T-helper 2 cell treated with Interferon-gamma antibody and Interleukin-4, amounts not matched to agents 5 μg/mL and 100 μg/mL, for 36 hours (primary cell): ENCODE measurements at regions not wholly inside any gene's neighbourhood (a gene's known extent, or its start where the extent isn't known, plus 50 kb on each side); places are given as distances from the start of the nearest gene placed in this dataset.

Source experiments
- DNase-seq: peaks from one replicate; pipeline ENCODE4 v3.0.0; 2021; ENCODE audit warnings: low spot score
- H3K27ac Mint-ChIP-seq: one replicate; pipeline ENCODE4 v1.8.0; 2021; ENCODE audit warnings: mild to moderate bottlenecking, mixed read lengths
- H3K27me3 Mint-ChIP-seq: one replicate; pipeline ENCODE4 v1.8.0; 2021; ENCODE audit warnings: low read depth, mixed read lengths
- H3K36me3 Mint-ChIP-seq: one replicate; pipeline ENCODE4 v1.8.0; 2021; ENCODE audit warnings: low read depth, mixed read lengths
- H3K4me1 Mint-ChIP-seq: one replicate; pipeline ENCODE4 v1.8.0; 2021; ENCODE audit warnings: low read depth, mixed read lengths
- H3K4me3 Mint-ChIP-seq: one replicate; pipeline ENCODE4 v1.8.0; 2022; ENCODE audit warnings: mild to moderate bottlenecking, moderate library complexity, mixed read lengths
- H3K9me3 Mint-ChIP-seq: one replicate; pipeline ENCODE4 v1.8.0; 2021; ENCODE audit warnings: mixed read lengths

DNA sequence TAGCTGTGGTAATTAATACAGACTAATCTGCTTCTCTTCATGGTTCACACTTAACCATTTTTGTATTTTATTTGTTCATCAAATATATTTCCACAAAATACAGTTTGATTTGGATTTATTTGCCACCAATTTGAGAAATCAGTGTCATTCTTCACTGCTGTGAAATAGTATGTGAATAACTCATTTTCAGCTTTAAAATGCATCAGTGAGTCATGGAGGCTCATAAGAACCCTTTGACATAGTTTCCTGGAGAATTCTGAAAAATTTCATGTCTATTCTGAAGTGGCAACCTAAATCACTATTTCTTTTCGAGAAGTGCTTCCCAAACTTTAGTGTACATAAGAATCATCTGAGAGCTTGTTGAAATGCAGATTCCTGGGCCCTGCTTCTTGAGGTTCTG is 1026.7 kb upstream of the ACVR2A start:
- no peak for DNase-seq
- H3K27ac Mint-ChIP-seq: no peak overlapping the region
- no peaks in the 10 kb centered on the region for H3K4me1 Mint-ChIP-seq
- H3K27me3 Mint-ChIP-seq: no peaks in the 10 kb centered on the region
- no peaks in the 10 kb centered on the region for H3K36me3 Mint-ChIP-seq
- no peaks in the 10 kb centered on the region for H3K9me3 Mint-ChIP-seq
- H3K4me3 Mint-ChIP-seq: no peak overlapping the region

DNA sequence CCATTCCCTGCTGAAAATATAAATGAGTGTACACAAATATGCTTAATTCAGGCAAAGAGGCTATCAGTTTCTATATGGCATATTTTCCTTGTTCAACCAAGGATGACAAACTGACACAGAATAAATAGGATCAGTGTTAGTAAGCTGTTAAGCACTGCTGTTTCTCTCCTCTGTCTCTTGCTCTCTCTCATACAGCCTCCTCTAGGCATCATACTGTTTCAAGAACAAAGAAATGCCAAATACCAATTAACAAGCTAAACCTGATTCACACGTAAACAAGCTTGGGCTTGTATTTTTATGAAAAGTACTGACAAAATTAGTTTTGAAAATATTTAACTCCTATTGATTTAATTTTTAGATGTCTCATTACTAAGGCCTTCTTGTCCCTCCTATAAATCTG is 1027.2 kb upstream of the ACVR2A start:
- no peak overlapping the region for H3K27ac Mint-ChIP-seq
- H3K9me3 Mint-ChIP-seq: no peaks in the 10 kb centered on the region
- no peak for DNase-seq
- no peaks in the 10 kb centered on the region for H3K27me3 Mint-ChIP-seq
- no peaks in the 10 kb centered on the region for H3K4me1 Mint-ChIP-seq
- no peak overlapping the region for H3K4me3 Mint-ChIP-seq
- no peaks in the 10 kb centered on the region for H3K36me3 Mint-ChIP-seq

GRCh38 chr2:146814971-146815370 is 1029.9 kb upstream of the ACVR2A start:
- no peak overlapping the region for H3K4me3 Mint-ChIP-seq
- no peaks in the 10 kb centered on the region for H3K27me3 Mint-ChIP-seq
- no peaks in the 10 kb centered on the region for H3K36me3 Mint-ChIP-seq
- H3K9me3 Mint-ChIP-seq: no peaks in the 10 kb centered on the region
- no peaks in the 10 kb centered on the region for H3K4me1 Mint-ChIP-seq
- H3K27ac Mint-ChIP-seq: no peak overlapping the region
- no peak for DNase-seq

GRCh38 chr2:146807568-146808168 is 1037.2 kb upstream of the ACVR2A start:
- Mint-ChIP-seq H3K27ac (no peak overlapping the region), H3K9me3 (peaks cover 9% of the 10 kb centered on the region), H3K27me3 (no peaks in the 10 kb centered on the region), H3K36me3 (no peaks in the 10 kb centered on the region), H3K4me3 (no peak overlapping the region), H3K4me1 (no peaks in the 10 kb centered on the region)
- no peak for DNase-seq

GRCh38 chr2:146806364-146807005 is 1038.3 kb upstream of the ACVR2A start:
- peaks cover 9% of the 10 kb centered on the region for H3K9me3 Mint-ChIP-seq
- H3K4me1 Mint-ChIP-seq: no peaks in the 10 kb centered on the region
- H3K27ac Mint-ChIP-seq: no peak overlapping the region
- DNase-seq: no peak
- no peaks in the 10 kb centered on the region for H3K36me3 Mint-ChIP-seq
- no peaks in the 10 kb centered on the region for H3K27me3 Mint-ChIP-seq
- no peak overlapping the region for H3K4me3 Mint-ChIP-seq

DNA sequence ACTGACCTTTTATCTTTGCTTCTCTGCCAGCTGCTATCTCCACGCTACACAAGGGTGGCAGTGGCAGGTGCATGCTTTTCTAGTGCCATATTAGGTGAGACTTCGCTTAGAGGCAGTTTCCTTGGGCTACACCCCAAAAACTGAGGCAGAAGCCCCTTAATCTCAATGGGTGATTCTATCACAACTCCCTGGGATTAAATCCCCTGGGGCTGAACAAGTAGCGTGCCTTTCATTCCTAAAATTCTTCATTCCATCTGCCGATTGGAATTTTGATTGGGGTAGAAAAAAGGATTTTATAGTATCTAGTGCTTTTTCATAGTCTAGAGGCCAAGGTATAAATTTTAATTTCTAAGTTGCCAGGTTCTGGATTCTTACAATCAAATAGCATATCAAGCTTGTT is 1040.5 kb upstream of the ACVR2A start:
- no peaks in the 10 kb centered on the region for H3K4me1 Mint-ChIP-seq
- H3K9me3 Mint-ChIP-seq: peaks cover 9% of the 10 kb centered on the region
- H3K4me3 Mint-ChIP-seq: no peak overlapping the region
- no peak overlapping the region for H3K27ac Mint-ChIP-seq
- no peak for DNase-seq
- H3K36me3 Mint-ChIP-seq: no peaks in the 10 kb centered on the region
- H3K27me3 Mint-ChIP-seq: no peaks in the 10 kb centered on the region

DNA sequence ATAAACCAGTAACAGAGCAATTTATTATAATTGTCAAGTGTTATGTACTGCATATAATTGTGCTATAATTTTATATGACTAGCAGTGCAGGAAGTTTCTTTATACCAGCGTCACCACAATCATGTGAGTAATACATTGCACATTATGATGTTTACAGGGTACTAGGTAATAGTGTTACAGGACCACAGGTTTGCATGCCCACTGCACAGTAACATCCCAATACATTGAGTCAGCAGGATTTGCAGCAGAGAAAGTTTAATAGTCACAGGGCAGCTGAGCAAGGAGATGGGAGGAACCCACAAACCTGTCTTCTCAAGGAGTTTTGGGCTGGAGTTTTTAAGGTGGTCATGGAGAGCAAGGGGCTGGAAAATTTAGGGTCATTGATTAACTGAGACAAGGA is 1042.9 kb upstream of the ACVR2A start:
- Mint-ChIP-seq H3K4me3 (no peak overlapping the region), H3K27me3 (no peaks in the 10 kb centered on the region), H3K4me1 (no peaks in the 10 kb centered on the region), H3K9me3 (peaks cover 4% of the 10 kb centered on the region), H3K27ac (no peak overlapping the region), H3K36me3 (no peaks in the 10 kb centered on the region)
- DNase-seq: no peak

GRCh38 chr2:146786396-146786795 is 1058.4 kb upstream of the ACVR2A start:
- H3K27me3 Mint-ChIP-seq: no peaks in the 10 kb centered on the region
- DNase-seq: no peak
- peaks cover 17% of the 10 kb centered on the region for H3K9me3 Mint-ChIP-seq
- no peaks in the 10 kb centered on the region for H3K4me1 Mint-ChIP-seq
- H3K27ac Mint-ChIP-seq: no peak overlapping the region
- no peak overlapping the region for H3K4me3 Mint-ChIP-seq
- no peaks in the 10 kb centered on the region for H3K36me3 Mint-ChIP-seq

DNA sequence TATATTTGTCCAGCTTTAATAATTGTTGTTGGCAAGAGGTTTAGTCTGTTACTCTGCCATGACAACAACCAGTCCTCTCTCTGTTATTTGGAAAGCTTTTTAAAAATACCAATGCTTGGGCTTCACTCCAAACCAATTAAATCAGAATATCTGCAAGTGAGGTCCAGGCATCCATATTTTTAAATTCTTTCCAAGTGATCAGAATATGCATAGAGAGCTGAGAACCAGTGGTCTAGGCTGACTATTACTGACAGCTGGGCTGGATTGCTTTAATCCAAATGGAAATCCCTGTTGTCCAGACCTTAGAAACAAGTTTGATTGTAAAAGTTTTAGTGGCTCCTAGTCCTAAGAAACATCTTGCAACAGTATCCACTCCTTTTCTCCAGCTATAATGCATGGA is 1059.7 kb upstream of the ACVR2A start:
- Mint-ChIP-seq H3K4me1 (no peaks in the 10 kb centered on the region), H3K9me3 (peaks cover 17% of the 10 kb centered on the region), H3K4me3 (no peak overlapping the region), H3K27ac (no peak overlapping the region), H3K36me3 (no peaks in the 10 kb centered on the region), H3K27me3 (no peaks in the 10 kb centered on the region)
- DNase-seq: no peak

DNA sequence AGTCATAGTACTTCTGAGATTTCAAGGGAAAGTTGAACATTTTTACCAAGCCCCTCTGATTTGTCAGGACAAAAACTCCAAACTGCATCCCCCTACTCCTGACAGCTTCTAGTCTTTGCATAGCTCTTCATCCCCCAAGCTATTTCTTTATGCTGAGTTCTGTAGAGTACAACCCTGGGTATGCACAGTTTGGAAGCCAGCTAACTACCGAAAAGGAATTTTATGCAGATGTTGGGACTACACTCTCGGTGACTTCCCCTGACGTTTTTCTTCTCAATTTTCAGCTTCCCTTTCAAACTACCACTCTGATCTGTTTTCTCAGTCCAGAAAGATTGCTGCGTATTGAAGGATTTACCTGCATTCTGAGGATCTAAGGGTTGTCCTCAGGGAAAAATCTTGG is 1060.2 kb upstream of the ACVR2A start:
- Mint-ChIP-seq H3K9me3 (peaks cover 14% of the 10 kb centered on the region), H3K27me3 (no peaks in the 10 kb centered on the region), H3K4me1 (no peaks in the 10 kb centered on the region), H3K36me3 (no peaks in the 10 kb centered on the region), H3K4me3 (no peak overlapping the region), H3K27ac (no peak overlapping the region)
- DNase-seq: no peak

DNA sequence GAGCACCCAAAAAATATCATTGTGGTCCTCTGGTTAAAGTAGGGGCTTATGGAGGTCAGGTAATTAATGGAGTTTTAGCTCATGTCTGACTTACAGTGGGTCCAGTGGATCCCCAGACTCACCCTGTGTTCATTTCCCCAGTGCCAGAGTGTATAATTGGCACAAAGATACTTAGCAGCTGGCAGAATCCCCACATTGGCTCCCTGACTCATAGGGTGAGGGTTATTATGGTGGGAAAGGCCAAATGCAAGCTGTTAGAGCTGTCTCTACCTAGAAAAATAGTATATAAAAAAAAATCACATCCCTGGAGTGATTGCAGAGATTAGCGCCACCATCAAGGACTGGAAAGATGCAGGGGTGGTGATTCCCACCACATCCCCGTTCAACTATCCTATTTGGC is 1067.6 kb upstream of the ACVR2A start:
- no peak overlapping the region for H3K27ac Mint-ChIP-seq
- DNase-seq: no peak
- H3K4me3 Mint-ChIP-seq: no peak overlapping the region
- H3K27me3 Mint-ChIP-seq: no peaks in the 10 kb centered on the region
- H3K9me3 Mint-ChIP-seq: peaks cover 10% of the 10 kb centered on the region
- no peaks in the 10 kb centered on the region for H3K4me1 Mint-ChIP-seq
- H3K36me3 Mint-ChIP-seq: no peaks in the 10 kb centered on the region

DNA sequence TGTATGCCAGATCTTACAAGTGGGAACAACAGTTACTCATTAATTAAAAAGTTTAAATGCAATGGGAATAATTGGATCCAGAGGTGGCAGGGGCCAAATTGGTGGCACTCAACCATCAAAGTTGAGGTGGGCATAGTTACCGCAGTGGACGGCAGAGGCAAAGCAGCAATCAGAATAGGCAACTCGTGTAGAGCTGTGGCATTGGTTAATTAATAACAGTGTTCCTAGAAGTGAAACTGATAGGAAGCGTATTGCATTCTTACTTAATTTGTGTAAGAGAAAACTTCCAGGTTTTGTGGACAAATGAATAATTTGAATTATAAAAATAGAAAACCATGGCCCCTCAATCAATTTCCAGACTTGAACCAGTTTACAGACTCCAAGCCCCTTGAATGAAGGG is 1068.2 kb upstream of the ACVR2A start:
- Mint-ChIP-seq H3K4me3 (no peak overlapping the region), H3K27ac (no peak overlapping the region), H3K9me3 (peaks cover 10% of the 10 kb centered on the region), H3K27me3 (no peaks in the 10 kb centered on the region), H3K36me3 (no peaks in the 10 kb centered on the region), H3K4me1 (no peaks in the 10 kb centered on the region)
- no peak for DNase-seq

DNA sequence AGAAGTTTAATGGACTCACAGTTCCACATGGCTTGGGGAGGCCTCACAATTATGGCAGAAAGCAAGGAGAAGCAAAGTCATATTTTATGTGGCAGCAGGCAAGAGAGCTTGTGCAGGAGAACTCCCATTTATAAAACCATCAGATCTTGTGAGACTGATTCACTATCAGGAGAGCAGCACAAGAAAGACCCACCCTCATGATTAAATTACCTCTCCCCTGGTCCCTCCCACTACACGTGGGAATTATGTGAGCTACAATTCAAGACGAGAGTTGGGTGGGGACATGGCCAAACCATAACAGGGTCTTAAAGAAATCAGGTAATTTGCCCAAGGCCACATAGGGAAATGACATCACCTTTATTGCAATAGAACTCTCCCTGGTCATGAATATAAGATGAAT is 1073.3 kb upstream of the ACVR2A start:
- no peaks in the 10 kb centered on the region for H3K36me3 Mint-ChIP-seq
- DNase-seq: no peak
- H3K27ac Mint-ChIP-seq: no peak overlapping the region
- no peaks in the 10 kb centered on the region for H3K27me3 Mint-ChIP-seq
- no peaks in the 10 kb centered on the region for H3K4me1 Mint-ChIP-seq
- H3K4me3 Mint-ChIP-seq: no peak overlapping the region
- H3K9me3 Mint-ChIP-seq: peaks cover 5% of the 10 kb centered on the region

- Mint-ChIP-seq H3K27ac (no peak overlapping the region), H3K4me1 (no peaks in the 10 kb centered on the region), H3K9me3 (peaks cover 3% of the 10 kb centered on the region), H3K4me3 (no peak overlapping the region), H3K36me3 (no peaks in the 10 kb centered on the region), H3K27me3 (no peaks in the 10 kb centered on the region)
- no peak for DNase-seq
Measured at GRCh38 chr2:146764301-146764700, 1080.5 kb upstream of the ACVR2A start.

DNA sequence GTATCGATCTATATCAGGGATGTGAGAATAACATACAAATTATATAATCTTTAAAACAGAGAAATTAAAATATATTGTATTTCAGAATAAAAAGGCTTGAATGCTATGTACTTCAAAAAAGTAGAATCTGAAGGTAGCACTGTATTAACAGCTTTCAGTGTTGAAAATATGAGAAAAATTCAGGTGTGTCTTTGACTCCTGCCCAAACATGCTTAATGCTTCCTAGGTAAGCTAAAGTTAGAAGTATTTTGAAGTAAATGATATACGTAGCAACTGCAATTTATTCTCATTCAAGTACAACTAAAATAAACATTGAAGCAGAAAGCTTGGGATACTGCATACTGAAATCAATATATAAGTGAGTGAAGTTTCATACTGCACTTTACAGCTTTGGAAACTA is 1082.0 kb upstream of the ACVR2A start:
- Mint-ChIP-seq H3K4me1 (no peaks in the 10 kb centered on the region), H3K36me3 (no peaks in the 10 kb centered on the region), H3K4me3 (no peak overlapping the region), H3K27ac (no peak overlapping the region), H3K27me3 (no peaks in the 10 kb centered on the region), H3K9me3 (peaks cover 3% of the 10 kb centered on the region)
- no peak for DNase-seq
